ENCODE measurements at regions not wholly inside any gene's neighbourhood (a gene's known extent, or its start where the extent isn't known, plus 50 kb on each side); places are given as distances from the start of the nearest gene placed in this dataset.
"Not testable (repeated sequence)": the region's sequence is repeated elsewhere in the genome, so short reads cannot be mapped to it uniquely, and the experiment has no call there.

GRCh38 chr6:51224580-51225240 is 406.0 kb downstream of the TFAP2B start:
- not testable (repeated sequence) for DNase-seq

GRCh38 chr6:51241376-51241775 is 422.7 kb downstream of the TFAP2B start:
- no peak for DNase-seq

GRCh38 chr6:51249798-51250197 is 431.1 kb downstream of the TFAP2B start:
- no peak for DNase-seq

GRCh38 chr6:51250317-51250716 is 431.6 kb downstream of the TFAP2B start:
- DNase-seq, result no peak

GRCh38 chr6:51257938-51258337 is 439.3 kb downstream of the TFAP2B start:
- DNase-seq, result no peak

- no peak for DNase-seq
Observed at GRCh38 chr6:51260003-51260402, 441.3 kb downstream of the TFAP2B start.

- DNase-seq, result no peak
Observed at GRCh38 chr6:51261691-51262090, 443.0 kb downstream of the TFAP2B start.

- DNase-seq, result no peak
Observed at GRCh38 chr6:51265426-51265825, 446.8 kb downstream of the TFAP2B start.

- DNase-seq, result no peak
Observed at GRCh38 chr6:51266604-51267003, 447.9 kb downstream of the TFAP2B start.

GRCh38 chr6:51268666-51269065 is 450.0 kb downstream of the TFAP2B start:
- DNase-seq, result no peak

- no peak for DNase-seq
Observed at GRCh38 chr6:51269876-51270275, 451.2 kb downstream of the TFAP2B start.

- no peak for DNase-seq
Observed at GRCh38 chr6:51271615-51272014, 452.9 kb downstream of the TFAP2B start.

GRCh38 chr6:51273228-51273961 is 454.7 kb downstream of the TFAP2B start:
- DNase-seq, result no peak

- no peak for DNase-seq
Observed at GRCh38 chr6:51277474-51277873, 458.8 kb downstream of the TFAP2B start.

GRCh38 chr6:51282026-51282425 is 463.4 kb downstream of the TFAP2B start:
- DNase-seq, result no peak

- no peak for DNase-seq
Observed at GRCh38 chr6:51283723-51284355, 465.2 kb downstream of the TFAP2B start.

GRCh38 chr6:51285876-51286275 is 467.2 kb downstream of the TFAP2B start:
- DNase-seq, result no peak

- no peak for DNase-seq
Observed at GRCh38 chr6:51289041-51289440, 470.4 kb downstream of the TFAP2B start.

GRCh38 chr6:51292659-51293058 is 474.0 kb downstream of the TFAP2B start:
- DNase-seq, result no peak

- no peak for DNase-seq
Observed at GRCh38 chr6:51299621-51300380, 481.1 kb downstream of the TFAP2B start.

GRCh38 chr6:51300510-51300909 is 481.8 kb downstream of the TFAP2B start:
- DNase-seq, result no peak

- DNase-seq, result no peak
Observed at GRCh38 chr6:51301962-51302361, 483.3 kb downstream of the TFAP2B start.

Measured in right lung (tissue), 2 donors.